HEK293T (cell line): ENCODE measurements at regions not wholly inside any gene's neighbourhood (a gene's known extent, or its start where the extent isn't known, plus 50 kb on each side); places are given as distances from the start of the nearest gene placed in this dataset.

Experiments
- CTCF ChIA-PET: fragments of 350-600 bp; formaldehyde crosslinking; extraction: SDS; loops from one replicate; lab custom pipeline; 2021; ENCODE audit warnings: antibody characterized with exemption, inconsistent platforms; lab: Yijun Ruan, JAX
- POLR2A ChIA-PET: fragments of 350-600 bp; formaldehyde crosslinking; extraction: SDS; loops from one replicate; lab custom pipeline; 2020; ENCODE audit warnings: antibody characterized with exemption, inconsistent platforms; lab: Yijun Ruan, JAX
- DNase-seq: peaks from one replicate; pipeline ENCODE4 v3.0.0; 2012; ENCODE audit warnings: mixed read lengths; ENCODE audit errors: extremely low spot score
- ARNT ChIP-seq: fragments of 450-650 bp; IDR thresholded peaks from 2 replicates; pipeline ENCODE4 v1.6.1; 2017; ENCODE audit warnings: mild to moderate bottlenecking
- BHLHE40 ChIP-seq: fragments of 450-650 bp; IDR thresholded peaks from 2 replicates; pipeline ENCODE4 v1.6.1; 2016; ENCODE audit warnings: mild to moderate bottlenecking, moderate library complexity, borderline replicate concordance
- CTBP1 ChIP-seq: fragments of 450-650 bp; IDR thresholded peaks from 2 replicates; pipeline ENCODE4 v1.6.1; 2016; ENCODE audit warnings: borderline replicate concordance
- ELF4 ChIP-seq: fragments of 450-650 bp; IDR thresholded peaks from 2 replicates; pipeline ENCODE4 v1.6.1; 2017; ENCODE audit warnings: antibody characterized with exemption
- FOXA1 ChIP-seq: fragments of 450-650 bp; IDR thresholded peaks from 2 replicates; pipeline ENCODE4 v1.6.1; 2016; ENCODE audit warnings: mild to moderate bottlenecking
- FOXK2 ChIP-seq: fragments of 450-650 bp; IDR thresholded peaks from 2 replicates; pipeline ENCODE4 v1.6.1; 2016; ENCODE audit warnings: mild to moderate bottlenecking
- FOXM1 ChIP-seq: fragments of 450-650 bp; IDR thresholded peaks from 2 replicates; pipeline ENCODE4 v1.6.1; 2017; ENCODE audit warnings: mild to moderate bottlenecking, borderline replicate concordance
- HDGF ChIP-seq: fragments of 450-650 bp; IDR thresholded peaks from 2 replicates; pipeline ENCODE4 v1.6.1; 2017; ENCODE audit warnings: antibody characterized with exemption, borderline replicate concordance
- L3MBTL2 ChIP-seq: fragments of 450-650 bp; conservative IDR thresholded peaks from 2 replicates; pipeline ENCODE4 v1.6.1; 2016; ENCODE audit warnings: mild to moderate bottlenecking
- LEF1 ChIP-seq: fragments of 450-650 bp; IDR thresholded peaks from 2 replicates; pipeline ENCODE4 v1.6.1; 2017; ENCODE audit warnings: mild to moderate bottlenecking, borderline replicate concordance
- NFRKB ChIP-seq: fragments of 450-650 bp; IDR thresholded peaks from 2 replicates; pipeline ENCODE4 v1.6.1; 2016; ENCODE audit warnings: mild to moderate bottlenecking, moderate library complexity
- PKNOX1 ChIP-seq: fragments of 450-650 bp; IDR thresholded peaks from 2 replicates; pipeline ENCODE4 v1.6.1; 2016
- SP1 ChIP-seq: fragments of 450-650 bp; IDR thresholded peaks from 2 replicates; pipeline ENCODE4 v1.6.1; 2017
- SUZ12 ChIP-seq: fragments of 450-650 bp; IDR thresholded peaks from 2 replicates; pipeline ENCODE4 v1.6.1; 2016; ENCODE audit warnings: mild to moderate bottlenecking
- TARDBP ChIP-seq: fragments of 450-650 bp; IDR thresholded peaks from 2 replicates; pipeline ENCODE4 v1.6.1; 2016
- ZNF384 ChIP-seq: fragments of 450-650 bp; IDR thresholded peaks from 2 replicates; pipeline ENCODE4 v1.6.1; 2016

DNA sequence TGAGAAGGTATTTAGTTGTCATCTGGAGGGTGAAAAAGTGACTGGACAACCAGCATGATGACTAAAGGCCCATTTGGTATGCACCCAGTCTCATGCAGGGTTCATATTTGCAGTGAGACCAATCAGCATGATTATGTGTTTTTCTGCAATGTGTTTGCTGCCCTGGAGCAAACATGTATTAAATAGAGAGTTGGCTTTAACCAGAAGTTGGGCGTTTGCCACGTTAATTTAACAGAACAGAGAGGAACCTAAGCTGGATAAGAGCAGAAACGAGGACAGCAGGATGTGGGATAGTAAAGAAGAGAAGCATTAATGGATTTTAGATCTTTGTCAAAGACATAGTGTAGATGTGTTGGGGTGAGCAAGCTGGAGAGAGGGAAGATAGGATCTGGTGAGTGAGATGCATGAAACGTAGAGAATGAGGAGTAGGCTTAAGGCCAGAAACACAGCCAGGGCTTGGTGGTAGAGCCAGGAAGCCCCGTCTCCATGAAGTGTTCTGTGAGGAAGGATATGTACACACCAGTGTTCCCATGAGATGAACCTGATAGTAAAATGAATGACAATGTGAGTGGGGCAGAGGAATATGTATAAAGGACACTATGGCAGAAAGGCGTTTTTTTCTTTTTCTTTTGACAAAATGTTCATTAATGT lies 164.0 kb upstream of the PDGFD start:
- no peak for TF ChIP-seq SUZ12
- DNase-seq = no peak
- POLR2A ChIA-PET = no interaction called here
- CTCF ChIA-PET = no interaction called here

- DNase-seq = no peak
- TF ChIP-seq ELF4 (no peak), FOXM1 (no peak), HDGF (no peak), ZNF384 (no peak), NFRKB (no peak), PKNOX1 (no peak), SP1 (no peak), LEF1 (no peak), SUZ12 (no peak), FOXK2 (no peak), CTBP1 (no peak), TARDBP (no peak), ARNT (no peak), BHLHE40 (no peak), L3MBTL2 (no peak), FOXA1 (no peak)
- ChIA-PET POLR2A (no interaction called here), CTCF (no interaction called here)
Observed at GRCh38 chr11:104325093-104325492, 161.1 kb upstream of the PDGFD start.

DNA sequence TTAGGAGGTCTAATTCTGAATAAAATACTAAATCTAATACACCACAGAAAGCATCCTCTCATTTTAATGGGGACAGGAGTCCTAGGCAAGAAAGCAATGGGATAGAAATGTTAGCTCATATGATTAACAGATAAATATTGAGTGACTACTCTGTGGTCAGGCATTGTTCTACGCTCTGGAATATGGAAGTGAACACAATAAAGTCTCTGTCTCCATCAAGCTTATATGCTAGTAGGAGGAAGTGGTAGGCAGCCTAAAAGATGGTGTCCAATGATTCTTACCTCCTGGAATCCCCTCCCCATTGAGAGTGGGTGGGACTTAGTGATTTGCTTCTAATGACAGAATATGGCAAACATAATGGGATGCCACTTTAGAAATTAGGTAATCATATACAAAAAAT lies 160.3 kb upstream of the PDGFD start:
- no peak for DNase-seq
- ChIA-PET POLR2A (no interaction called here), CTCF (no interaction called here)
- no peak for TF ChIP-seq ARNT
- TF ChIP-seq BHLHE40 = no peak
- TF ChIP-seq TARDBP = no peak
- no peak for TF ChIP-seq CTBP1
- TF ChIP-seq L3MBTL2 = no peak
- TF ChIP-seq ZNF384 = no peak
- TF ChIP-seq HDGF = no peak
- no peak for TF ChIP-seq PKNOX1
- no peak for TF ChIP-seq ELF4
- TF ChIP-seq FOXA1 = no peak
- no peak for TF ChIP-seq FOXM1
- TF ChIP-seq NFRKB = no peak

DNA sequence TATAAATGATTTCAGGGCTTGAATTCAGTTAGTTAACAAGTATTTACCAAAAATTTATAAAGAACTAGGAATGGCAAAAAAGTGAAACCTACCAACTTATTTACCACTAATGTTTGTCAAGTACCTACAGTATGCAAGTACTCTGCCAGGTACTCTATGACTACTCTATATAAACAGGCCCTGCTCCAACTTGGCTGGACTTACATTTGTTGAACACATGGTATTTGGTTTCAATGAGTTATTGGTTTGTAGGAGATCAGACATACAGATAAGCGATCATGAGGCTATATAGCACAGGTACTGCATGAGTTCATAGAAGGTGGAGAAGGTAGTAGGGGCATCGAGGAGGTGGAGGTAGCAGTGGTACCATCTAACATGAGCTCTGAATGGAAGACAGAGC lies 159.9 kb upstream of the PDGFD start:
- ChIA-PET POLR2A (no interaction called here), CTCF (no interaction called here)
- no peak for TF ChIP-seq L3MBTL2
- no peak for TF ChIP-seq HDGF
- TF ChIP-seq ELF4 = no peak
- no peak for TF ChIP-seq NFRKB
- no peak for DNase-seq

GRCh38 chr11:104322696-104323095 lies 158.7 kb upstream of the PDGFD start:
- no peak for DNase-seq
- CTCF ChIA-PET = no interaction called here
- TF ChIP-seq TARDBP (no peak), HDGF (no peak), FOXM1 (no peak), FOXK2 (no peak), LEF1 (no peak), NFRKB (no peak), CTBP1 (no peak), PKNOX1 (no peak), ZNF384 (no peak), L3MBTL2 (no peak), ELF4 (no peak)
- POLR2A ChIA-PET = no interaction called here

GRCh38 chr11:104320956-104321355 lies 157.0 kb upstream of the PDGFD start:
- POLR2A ChIA-PET = no interaction called here

More at GRCh38 chr11:104320956-104321355, 157.0 kb upstream of the PDGFD start:
- DNase-seq = no peak
- CTCF ChIA-PET = no interaction called here
- no peak for TF ChIP-seq CTBP1
- TF ChIP-seq PKNOX1 = no peak
- no peak for TF ChIP-seq SP1
- no peak for TF ChIP-seq ZNF384
- no peak for TF ChIP-seq BHLHE40
- no peak for TF ChIP-seq TARDBP
- no peak for TF ChIP-seq FOXA1
- TF ChIP-seq ARNT = no peak
- TF ChIP-seq HDGF = no peak
- TF ChIP-seq NFRKB = no peak
- TF ChIP-seq ELF4 = no peak
- no peak for TF ChIP-seq FOXM1
- no peak for TF ChIP-seq FOXK2
- TF ChIP-seq L3MBTL2 = no peak
